Kasumi-1 (cell line): ENCODE measurements at regions not wholly inside any gene's neighbourhood (a gene's known extent, or its start where the extent isn't known, plus 50 kb on each side); places are given as distances from the start of the nearest gene placed in this dataset.

Experiments
- DNase-seq, 2 experiments: peaks; one replicate each; lab custom pipeline; 2025; lab: John Stamatoyannopoulos, UW

GRCh38 chr14:38847161-38847560, 255.9 kb downstream of the SEC23A start:
- no peak for DNase-seq

GRCh38 chr14:38839694-38840365, 263.2 kb downstream of the SEC23A start:
- peak; percentile 22 to 35 for DNase-seq

- DNase-seq = no peak
Measured at GRCh38 chr14:38838979-38839323, 264.1 kb downstream of the SEC23A start.

GRCh38 chr14:38838049-38838978, 264.7 kb downstream of the SEC23A start:
- DNase-seq = no peak

GRCh38 chr14:38837343-38838048, 265.5 kb downstream of the SEC23A start:
- DNase-seq = no peak

GRCh38 chr14:38836539-38836938, 266.5 kb downstream of the SEC23A start:
- no peak for DNase-seq

- no peak for DNase-seq
Measured at GRCh38 chr14:38835874-38836273, 267.2 kb downstream of the SEC23A start.

- DNase-seq = peak; percentile 93
Measured at GRCh38 chr14:38828183-38828827, 274.7 kb downstream of the SEC23A start.

GRCh38 chr14:38824706-38825105, 278.3 kb downstream of the SEC23A start:
- no peak for DNase-seq

GRCh38 chr14:38818555-38818954, 284.5 kb downstream of the SEC23A start:
- DNase-seq = no peak

GRCh38 chr14:38808734-38809455, 294.1 kb downstream of the SEC23A start:
- DNase-seq = no peak

- no peak for DNase-seq
Measured at GRCh38 chr14:38799671-38800070, 303.4 kb downstream of the SEC23A start.

- DNase-seq = no peak
Measured at GRCh38 chr14:38794677-38795076, 308.4 kb downstream of the SEC23A start.

GRCh38 chr14:38791862-38792261, 311.2 kb downstream of the SEC23A start:
- DNase-seq = no peak

GRCh38 chr14:38790916-38791315, 312.1 kb downstream of the SEC23A start:
- no peak for DNase-seq

GRCh38 chr14:38789805-38790204, 313.2 kb downstream of the SEC23A start:
- no peak for DNase-seq

- no peak for DNase-seq
Measured at GRCh38 chr14:38788060-38788459, 315.0 kb downstream of the SEC23A start.

GRCh38 chr14:38786921-38787320, 316.1 kb downstream of the SEC23A start:
- DNase-seq = no peak

- no peak for DNase-seq
Measured at GRCh38 chr14:38777401-38777800, 325.6 kb downstream of the SEC23A start.

- no peak for DNase-seq
Measured at GRCh38 chr14:38775986-38776385, 327.0 kb downstream of the SEC23A start.

- no peak for DNase-seq
Measured at GRCh38 chr14:38774162-38774561, 328.9 kb downstream of the SEC23A start.

GRCh38 chr14:38770251-38770650, 332.8 kb downstream of the SEC23A start:
- DNase-seq = no peak
